Activated naive CD8-positive, alpha-beta T cell treated with anti-CD3 and anti-CD28 coated beads, Interleukin-2, amount 50 U/mL, for 24 hours (primary cell): ENCODE measurements at regions not wholly inside any gene's neighbourhood (a gene's known extent, or its start where the extent isn't known, plus 50 kb on each side); places are given as distances from the start of the nearest gene placed in this dataset.

Source experiments
- ATAC-seq: fragments of 150-1000 bp; cut with Tn5 transposase; one replicate; pipeline ENCODE4 v1.10.0; 2021
- DNase-seq: peaks from one replicate; pipeline ENCODE4 v3.0.0; 2021
- H3K27ac Mint-ChIP-seq: one replicate; pipeline ENCODE4 v1.8.0; 2021; ENCODE audit warnings: mild to moderate bottlenecking, mixed read lengths
- H3K27me3 Mint-ChIP-seq: one replicate; pipeline ENCODE4 v1.8.0; 2021; ENCODE audit warnings: mixed read lengths
- H3K36me3 Mint-ChIP-seq: one replicate; pipeline ENCODE4 v1.8.0; 2021; ENCODE audit warnings: low read depth, mixed read lengths
- H3K4me1 Mint-ChIP-seq: one replicate; pipeline ENCODE4 v1.8.0; 2021; ENCODE audit warnings: mixed read lengths
- H3K4me3 Mint-ChIP-seq: one replicate; pipeline ENCODE4 v1.8.0; 2021; ENCODE audit warnings: mild to moderate bottlenecking, moderate library complexity, mixed read lengths
- H3K9me3 Mint-ChIP-seq: one replicate; pipeline ENCODE4 v1.8.0; 2021; ENCODE audit warnings: mixed read lengths

DNA sequence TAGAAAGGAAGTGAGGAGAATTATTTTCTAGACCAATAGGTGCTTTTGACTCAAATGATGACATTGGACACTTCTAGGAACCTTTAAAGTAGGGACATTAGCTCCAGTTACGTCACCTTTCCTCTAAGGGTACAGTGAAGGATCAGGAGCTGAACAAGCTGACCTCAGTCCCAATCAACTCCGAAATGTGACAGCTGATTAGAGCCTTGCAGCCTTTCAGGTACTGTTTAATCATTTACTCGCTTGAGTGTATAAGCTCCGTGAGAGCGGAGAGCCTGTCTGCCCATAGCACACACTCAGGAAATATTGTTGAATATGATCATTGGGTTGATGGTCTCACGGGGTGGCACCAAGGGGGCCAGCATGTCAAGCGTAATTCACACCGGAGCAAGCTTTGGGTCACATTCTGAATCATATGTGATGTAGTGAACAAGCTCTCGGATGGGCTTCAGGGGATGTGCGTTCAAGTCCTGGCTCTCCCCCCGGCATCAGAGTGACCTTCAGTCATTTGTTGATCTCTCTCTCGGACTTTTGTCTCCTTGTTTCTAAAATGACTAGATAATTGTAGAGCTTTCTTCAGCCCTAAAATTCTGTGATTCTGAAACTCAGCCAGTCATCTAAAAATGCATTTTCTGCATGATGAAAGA, 141.9 kb downstream of the ZIC5 start:
- Mint-ChIP-seq H3K9me3 (no peaks in the 10 kb centered on the region), H3K4me1 (no peaks in the 10 kb centered on the region), H3K27ac (no peak overlapping the region), H3K36me3 (no peaks in the 10 kb centered on the region), H3K4me3 (no peak overlapping the region), H3K27me3 (no peaks in the 10 kb centered on the region)
- DNase-seq (no peak), ATAC-seq (no peak)

DNA sequence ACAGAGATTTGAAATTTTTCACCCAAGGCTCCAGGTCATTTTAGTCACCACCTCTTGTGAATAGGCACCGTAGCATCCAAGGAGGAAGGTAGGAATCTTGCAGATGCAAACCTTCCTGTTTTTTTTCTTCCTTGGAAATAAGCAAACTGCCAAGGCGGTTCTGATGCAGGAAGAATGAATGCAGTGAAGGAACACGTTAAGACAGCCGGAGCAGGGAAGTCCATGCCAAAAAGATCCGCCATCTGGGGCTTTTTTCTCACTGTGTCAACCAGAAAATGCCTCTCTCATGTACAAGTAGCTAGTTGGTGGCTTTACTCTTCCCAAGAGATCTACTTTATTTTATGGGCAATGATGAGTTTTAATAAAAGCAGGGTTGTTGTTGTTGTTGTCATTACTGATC, 142.4 kb downstream of the ZIC5 start:
- Mint-ChIP-seq H3K27ac (no peak overlapping the region), H3K36me3 (no peaks in the 10 kb centered on the region), H3K9me3 (no peaks in the 10 kb centered on the region), H3K4me1 (no peaks in the 10 kb centered on the region), H3K4me3 (no peak overlapping the region), H3K27me3 (no peaks in the 10 kb centered on the region)
- ATAC-seq (no peak), DNase-seq (no peak)

DNA sequence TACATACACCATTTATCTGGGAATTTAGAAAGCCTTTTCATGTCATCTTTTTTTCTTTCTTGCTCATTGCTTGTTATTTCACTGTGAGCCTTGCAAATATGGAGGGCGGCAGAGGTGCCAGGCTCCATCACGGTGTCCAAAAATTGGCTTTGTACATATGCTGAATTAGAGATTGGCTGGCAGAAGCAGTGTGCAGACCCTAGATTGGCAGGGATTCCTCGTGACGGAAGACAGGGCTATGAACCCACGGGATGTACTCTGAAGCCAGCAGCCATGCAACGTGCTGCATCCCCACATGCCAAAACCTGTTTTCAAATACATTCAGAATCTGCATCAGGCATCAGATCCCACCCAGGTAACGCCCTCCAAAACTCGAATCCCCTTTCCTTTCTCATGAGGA, 142.8 kb downstream of the ZIC5 start:
- Mint-ChIP-seq H3K4me3 (no peak overlapping the region), H3K36me3 (no peaks in the 10 kb centered on the region), H3K9me3 (no peaks in the 10 kb centered on the region), H3K4me1 (no peaks in the 10 kb centered on the region), H3K27ac (no peak overlapping the region), H3K27me3 (no peaks in the 10 kb centered on the region)
- no peak for ATAC-seq
- no peak for DNase-seq

DNA sequence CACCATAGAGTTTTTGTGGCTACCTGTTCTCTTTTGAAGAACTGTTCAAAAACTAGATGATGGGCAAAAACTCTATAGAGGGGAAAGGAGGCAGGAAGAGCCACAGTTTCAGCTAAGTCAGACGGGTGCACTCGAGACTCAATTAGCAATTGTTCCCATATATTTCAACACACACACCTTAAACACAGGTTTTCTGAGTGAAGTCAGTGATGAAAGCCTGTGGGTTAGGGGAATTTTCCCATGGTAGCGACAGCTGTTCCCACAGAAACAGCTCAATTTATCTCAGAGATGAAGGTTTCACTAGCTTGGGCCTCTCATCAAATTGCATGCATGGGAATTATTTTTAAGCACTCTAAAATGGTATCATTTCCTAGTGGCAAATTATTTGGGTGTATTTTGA, 143.4 kb downstream of the ZIC5 start:
- H3K4me1 Mint-ChIP-seq: no peaks in the 10 kb centered on the region
- no peaks in the 10 kb centered on the region for H3K27me3 Mint-ChIP-seq
- ATAC-seq (no peak), DNase-seq (no peak)
- no peaks in the 10 kb centered on the region for H3K9me3 Mint-ChIP-seq
- H3K27ac Mint-ChIP-seq: no peak overlapping the region
- no peaks in the 10 kb centered on the region for H3K36me3 Mint-ChIP-seq
- H3K4me3 Mint-ChIP-seq: no peak overlapping the region

DNA sequence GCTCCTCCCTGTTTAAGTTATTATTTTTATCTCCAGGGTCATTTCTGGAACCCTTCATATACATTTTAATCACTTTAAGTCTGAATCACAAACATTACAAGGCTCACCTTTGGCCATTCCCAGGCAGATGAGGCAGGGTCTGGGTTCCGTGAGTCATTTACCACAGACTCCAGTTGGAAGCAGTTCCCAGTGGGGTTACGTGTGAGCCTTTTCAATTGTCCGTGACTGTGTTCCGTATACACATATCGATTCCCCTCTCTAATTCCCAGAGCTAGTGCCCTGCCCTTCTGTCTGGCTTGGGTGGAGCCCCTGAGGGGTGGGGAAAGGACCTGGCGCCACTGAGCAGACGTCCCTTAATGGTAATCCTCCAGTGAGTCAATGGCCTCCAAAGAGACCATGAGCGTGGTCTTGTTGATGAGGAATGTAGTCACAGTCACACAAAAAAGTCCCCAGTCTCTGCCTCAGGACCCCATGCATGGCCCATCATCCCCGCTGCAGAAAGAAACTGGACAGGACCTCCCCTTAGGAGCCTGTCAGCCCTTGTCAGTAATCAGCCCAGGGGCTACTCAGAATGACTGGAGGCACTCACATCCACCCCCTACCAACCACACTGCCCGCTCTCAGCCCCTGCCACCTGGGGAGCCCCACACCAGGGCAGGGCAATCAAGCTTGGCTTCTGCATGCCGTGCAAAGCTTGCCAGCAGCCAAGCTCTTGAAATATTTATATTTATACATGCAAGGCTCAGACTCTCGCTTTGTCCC, 144.4 kb downstream of the ZIC5 start:
- H3K4me1 Mint-ChIP-seq: no peaks in the 10 kb centered on the region
- H3K9me3 Mint-ChIP-seq: no peaks in the 10 kb centered on the region
- no peaks in the 10 kb centered on the region for H3K36me3 Mint-ChIP-seq
- H3K27ac Mint-ChIP-seq: no peak overlapping the region
- H3K4me3 Mint-ChIP-seq: no peak overlapping the region
- DNase-seq (no peak), ATAC-seq (no peak)
- H3K27me3 Mint-ChIP-seq: no peaks in the 10 kb centered on the region

DNA sequence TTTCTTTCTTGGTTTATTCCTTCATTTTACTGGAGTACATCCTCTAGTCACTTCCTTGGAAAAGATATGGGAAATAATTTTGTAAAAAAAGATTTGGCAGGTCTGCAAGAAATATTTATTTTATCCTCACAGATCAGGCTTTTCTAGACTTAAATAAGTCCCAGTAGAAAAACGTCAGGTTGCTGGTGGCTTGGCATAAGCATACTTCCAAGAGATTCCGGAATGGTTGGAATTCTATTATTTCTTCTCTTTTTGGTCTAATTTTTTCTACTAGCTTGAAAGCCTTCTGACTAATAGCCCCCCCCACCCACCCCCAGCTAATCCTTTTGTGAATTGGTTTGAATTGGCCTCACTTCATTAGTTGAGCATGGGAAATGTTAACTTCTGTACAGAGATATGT, 147.6 kb downstream of the ZIC5 start:
- Mint-ChIP-seq H3K27ac (no peak overlapping the region), H3K4me3 (no peak overlapping the region), H3K27me3 (no peaks in the 10 kb centered on the region), H3K4me1 (no peaks in the 10 kb centered on the region), H3K36me3 (no peaks in the 10 kb centered on the region), H3K9me3 (no peaks in the 10 kb centered on the region)
- ATAC-seq (no peak), DNase-seq (no peak)

DNA sequence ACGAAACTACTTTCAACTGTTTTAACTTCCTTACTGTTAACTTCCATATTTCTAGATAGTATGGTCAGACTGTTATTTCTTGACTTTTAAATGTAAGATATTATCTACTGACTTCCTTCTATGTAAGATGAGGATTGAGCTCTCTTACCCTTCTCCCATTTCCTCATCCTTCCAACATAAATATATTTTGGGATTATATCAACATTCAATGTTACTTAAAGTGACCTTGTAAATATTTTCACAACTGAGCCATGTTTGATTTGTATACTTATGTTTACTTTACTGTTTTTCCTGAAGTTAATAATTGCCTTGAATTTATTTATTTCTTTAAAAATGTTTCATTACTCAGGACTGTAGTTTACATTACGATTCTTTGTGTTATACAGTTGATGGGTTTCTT, 148.7 kb downstream of the ZIC5 start:
- Mint-ChIP-seq H3K27ac (no peak overlapping the region), H3K4me1 (peaks cover 7% of the 10 kb centered on the region), H3K9me3 (no peaks in the 10 kb centered on the region), H3K36me3 (no peaks in the 10 kb centered on the region), H3K27me3 (no peaks in the 10 kb centered on the region), H3K4me3 (no peak overlapping the region)
- DNase-seq (no peak), ATAC-seq (no peak)

DNA sequence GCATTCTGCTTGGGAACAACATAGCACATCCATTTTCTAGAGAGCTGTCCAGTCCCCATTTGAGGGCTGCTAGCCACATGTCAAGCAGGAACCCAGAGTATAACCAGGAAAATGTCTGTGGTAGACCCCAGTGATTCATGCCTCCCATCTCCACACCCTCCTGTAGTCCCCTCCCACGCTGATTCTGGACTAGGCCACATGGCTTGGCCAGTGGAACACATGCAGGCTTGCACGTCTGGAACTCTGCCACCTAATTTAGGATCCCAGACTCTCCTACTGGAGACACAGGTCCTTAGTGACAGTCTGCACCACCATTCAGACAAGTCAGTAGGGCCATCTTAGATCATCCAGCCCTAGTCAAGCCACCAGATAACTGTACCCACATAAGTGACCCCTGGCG, 149.8 kb downstream of the ZIC5 start:
- Mint-ChIP-seq H3K4me1 (peaks cover 13% of the 10 kb centered on the region), H3K36me3 (no peaks in the 10 kb centered on the region), H3K27ac (no peak overlapping the region), H3K9me3 (no peaks in the 10 kb centered on the region), H3K27me3 (no peaks in the 10 kb centered on the region), H3K4me3 (no peak overlapping the region)
- no peak for DNase-seq
- no peak for ATAC-seq

DNA sequence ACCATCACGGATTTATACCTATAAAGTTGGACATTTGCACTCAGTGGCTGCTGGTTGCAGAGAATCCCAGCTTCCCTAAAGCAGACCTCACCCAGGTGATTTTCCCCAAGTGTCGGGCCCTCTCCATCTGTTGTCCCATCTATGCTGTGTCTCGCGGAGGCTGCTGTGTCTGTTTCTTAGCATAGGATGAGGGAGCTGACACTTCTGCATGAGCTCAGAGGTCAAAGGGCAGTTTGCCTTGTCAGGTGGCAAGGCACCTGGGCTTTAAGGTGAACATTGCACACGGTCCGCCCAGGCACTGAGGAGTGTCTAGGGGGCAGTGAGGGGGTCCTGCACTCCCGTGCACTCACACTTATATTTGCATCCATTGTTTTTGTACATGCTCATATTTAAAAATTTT, 151.6 kb downstream of the ZIC5 start:
- no peak for ATAC-seq
- Mint-ChIP-seq H3K4me3 (no peak overlapping the region), H3K36me3 (no peaks in the 10 kb centered on the region)

DNA sequence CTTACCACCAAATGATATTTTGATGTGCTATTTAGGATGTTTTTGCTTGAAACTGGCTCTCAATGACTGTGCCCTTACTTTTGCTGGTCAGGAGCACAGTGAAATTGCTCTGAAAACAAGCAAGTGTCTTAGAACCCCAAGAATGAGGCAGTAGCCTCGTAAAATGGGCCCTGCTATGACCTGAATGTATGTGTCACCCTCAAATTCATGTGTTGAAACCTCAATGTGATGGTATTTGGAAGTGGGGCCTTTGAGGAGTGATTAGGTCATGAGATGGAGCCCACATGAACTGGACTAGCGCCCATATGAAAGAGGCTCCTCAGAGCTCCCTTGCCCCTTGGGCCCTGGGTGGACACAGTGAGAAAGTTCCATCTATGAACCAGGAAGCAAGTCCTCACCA, 155.2 kb downstream of the ZIC5 start:
- no peak for ATAC-seq
- no peaks in the 10 kb centered on the region for H3K9me3 Mint-ChIP-seq
- no peak overlapping the region for H3K27ac Mint-ChIP-seq
- no peaks in the 10 kb centered on the region for H3K27me3 Mint-ChIP-seq
- H3K4me3 Mint-ChIP-seq: no peak overlapping the region
- no peak for DNase-seq
- peaks cover 14% of the 10 kb centered on the region for H3K4me1 Mint-ChIP-seq
- H3K36me3 Mint-ChIP-seq: no peaks in the 10 kb centered on the region

More for the DNA sequence above, 151.6 kb downstream of the ZIC5 start:
- H3K9me3 Mint-ChIP-seq: no peaks in the 10 kb centered on the region
- H3K27me3 Mint-ChIP-seq: no peaks in the 10 kb centered on the region
- no peak for DNase-seq
- H3K4me1 Mint-ChIP-seq: peaks cover 14% of the 10 kb centered on the region
- H3K27ac Mint-ChIP-seq: no peak overlapping the region

DNA sequence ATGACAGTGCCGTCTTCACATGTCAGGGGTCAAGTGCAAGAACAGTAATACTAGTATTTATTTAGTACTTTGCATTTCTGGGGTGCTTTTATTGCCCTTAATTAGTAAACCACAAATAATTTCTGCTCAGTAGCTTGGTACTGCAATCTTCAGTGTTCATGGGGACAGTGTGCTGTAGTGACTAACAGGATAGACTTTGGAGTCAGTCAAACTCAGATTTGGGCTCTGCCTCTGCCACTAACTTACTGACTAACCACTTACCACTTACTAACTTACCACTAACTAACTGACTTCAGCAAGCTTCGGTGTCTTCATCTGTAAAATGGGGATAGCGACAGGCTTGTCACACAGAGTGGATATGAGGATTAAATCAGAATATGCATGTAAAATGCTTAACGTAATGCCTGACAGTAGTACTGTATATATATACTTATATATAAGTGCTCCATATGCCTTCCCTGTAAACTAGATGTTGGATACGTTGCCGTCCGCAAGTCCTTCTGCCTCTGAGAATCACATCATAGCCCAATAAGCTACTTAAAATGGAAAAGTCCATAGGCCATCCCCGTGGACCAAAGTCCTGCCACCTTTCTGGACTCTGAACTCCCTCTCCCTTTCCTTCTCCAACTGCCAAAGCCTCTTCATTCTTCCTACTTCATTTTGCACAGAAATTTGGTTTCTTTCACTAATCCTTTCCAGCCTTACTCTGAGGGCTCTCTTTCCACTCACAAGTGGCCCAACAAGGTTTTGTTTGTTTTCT, 158.1 kb downstream of the ZIC5 start:
- ATAC-seq: no peak
- Mint-ChIP-seq H3K27ac (no peak overlapping the region), H3K36me3 (no peaks in the 10 kb centered on the region)

DNA sequence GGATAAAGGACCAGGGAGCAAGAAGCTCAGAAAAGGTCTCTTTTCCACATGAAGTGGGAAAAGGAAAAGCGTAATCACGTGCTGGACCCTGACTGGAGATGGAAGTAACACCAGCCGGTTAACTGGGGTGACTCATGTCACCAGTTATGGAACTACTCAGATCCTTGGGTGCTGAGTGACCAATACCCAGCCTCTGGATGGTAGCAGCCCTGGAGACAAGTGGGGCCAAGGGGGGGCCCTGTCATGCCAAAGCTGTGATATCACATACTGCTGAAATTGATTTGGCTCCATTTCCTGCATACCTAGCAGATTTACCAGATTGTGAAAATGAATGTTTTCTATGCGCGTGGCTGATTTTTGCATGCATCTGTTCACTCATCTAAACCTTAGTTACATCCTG, 158.9 kb downstream of the ZIC5 start:
- ATAC-seq (no peak), DNase-seq (no peak)
- Mint-ChIP-seq H3K9me3 (no peaks in the 10 kb centered on the region), H3K27me3 (no peaks in the 10 kb centered on the region), H3K27ac (no peak overlapping the region), H3K36me3 (no peaks in the 10 kb centered on the region), H3K4me3 (no peak overlapping the region), H3K4me1 (peaks cover 5% of the 10 kb centered on the region)

More for the DNA sequence above, 158.1 kb downstream of the ZIC5 start:
- Mint-ChIP-seq H3K9me3 (no peaks in the 10 kb centered on the region), H3K4me1 (peaks cover 13% of the 10 kb centered on the region), H3K27me3 (no peaks in the 10 kb centered on the region), H3K4me3 (no peak overlapping the region)
- no peak for DNase-seq

DNA sequence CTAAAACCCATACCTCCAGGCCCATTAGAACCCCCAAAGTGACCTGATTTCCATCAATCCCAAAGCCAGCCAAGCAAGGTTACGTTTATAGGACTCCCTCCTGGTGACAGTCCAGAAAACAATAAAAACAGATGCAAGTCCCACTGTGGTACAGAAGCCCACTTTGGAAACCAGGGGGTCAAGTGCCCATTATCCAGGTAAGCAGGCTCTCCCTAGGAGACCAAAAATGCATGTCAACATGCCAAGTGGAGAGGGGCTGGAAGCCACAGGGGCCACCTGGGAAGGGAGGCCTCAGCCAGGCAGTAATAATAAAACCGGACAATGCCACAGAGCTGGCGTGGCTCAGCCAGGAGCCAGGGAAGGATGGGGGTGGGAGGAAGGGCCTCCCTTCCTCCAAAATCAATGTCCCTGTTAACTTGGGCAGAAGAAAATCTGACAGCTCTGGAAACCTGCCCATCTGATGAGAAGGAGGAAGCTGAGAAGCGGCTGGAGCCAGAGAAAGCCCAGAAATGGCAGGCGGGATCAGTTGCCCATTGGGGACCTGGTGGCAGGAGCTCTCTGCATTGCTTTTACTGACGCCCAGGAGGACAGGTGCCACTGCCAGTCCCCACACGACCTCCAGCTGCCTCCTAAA, 160.4 kb downstream of the ZIC5 start:
- ATAC-seq (no peak), DNase-seq (no peak)
- Mint-ChIP-seq H3K9me3 (no peaks in the 10 kb centered on the region), H3K36me3 (no peaks in the 10 kb centered on the region), H3K4me1 (no peaks in the 10 kb centered on the region), H3K27me3 (no peaks in the 10 kb centered on the region), H3K4me3 (no peak overlapping the region), H3K27ac (no peak overlapping the region)

DNA sequence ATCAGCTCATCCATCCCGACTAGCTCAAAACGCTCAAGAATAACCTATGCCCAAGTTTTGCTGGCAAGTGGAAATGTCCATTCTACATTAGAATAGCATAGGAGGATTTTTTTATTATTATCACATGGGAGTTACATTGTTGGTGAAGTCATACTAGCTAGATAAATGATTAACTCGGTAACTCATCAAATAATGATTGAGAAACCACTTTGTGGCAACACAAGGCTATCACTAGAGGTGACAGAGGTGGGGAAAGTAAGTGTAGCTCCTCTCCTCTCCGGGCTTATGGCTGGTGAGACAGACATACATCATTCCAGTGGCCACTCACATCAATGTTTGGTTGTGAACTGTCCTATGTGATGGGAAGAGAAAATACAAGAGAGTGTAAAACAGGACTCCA, 161.6 kb downstream of the ZIC5 start:
- Mint-ChIP-seq H3K27me3 (no peaks in the 10 kb centered on the region), H3K36me3 (no peaks in the 10 kb centered on the region), H3K27ac (no peak overlapping the region), H3K4me3 (no peak overlapping the region), H3K9me3 (no peaks in the 10 kb centered on the region), H3K4me1 (no peaks in the 10 kb centered on the region)
- ATAC-seq: no peak
- no peak for DNase-seq

DNA sequence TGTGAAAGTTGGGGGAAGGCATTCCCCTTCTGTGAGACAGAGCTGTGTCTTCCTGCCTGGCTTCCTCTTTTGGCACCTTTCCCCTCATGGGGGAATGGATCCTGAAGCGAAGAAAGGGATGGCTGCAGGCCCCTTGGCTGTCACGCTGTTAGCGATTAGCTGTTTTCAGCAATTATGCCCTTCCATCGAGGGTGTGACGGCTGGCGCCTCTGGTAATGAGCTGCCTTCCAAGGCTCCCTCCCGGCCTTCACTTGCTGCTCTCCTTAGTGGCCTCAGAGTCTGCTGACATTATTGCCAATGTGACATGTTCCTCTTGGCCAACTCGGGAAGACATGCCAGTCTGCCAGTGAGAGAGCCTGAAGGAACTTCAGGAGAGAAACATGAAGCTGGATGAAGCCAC, 162.1 kb downstream of the ZIC5 start:
- no peak for ATAC-seq
- no peaks in the 10 kb centered on the region for H3K27me3 Mint-ChIP-seq
- no peaks in the 10 kb centered on the region for H3K9me3 Mint-ChIP-seq
- no peak overlapping the region for H3K27ac Mint-ChIP-seq
- no peak overlapping the region for H3K4me3 Mint-ChIP-seq
- H3K36me3 Mint-ChIP-seq: no peaks in the 10 kb centered on the region
- no peak for DNase-seq
- H3K4me1 Mint-ChIP-seq: no peaks in the 10 kb centered on the region
